Left cardiac atrium (tissue), 4 donors: ENCODE measurements at regions not wholly inside any gene's neighbourhood (a gene's known extent, or its start where the extent isn't known, plus 50 kb on each side); places are given as distances from the start of the nearest gene placed in this dataset.
"Not testable (repeated sequence)": the region's sequence is repeated elsewhere in the genome, so short reads cannot be mapped to it uniquely, and the experiment has no call there.

ENCODE experiments used
- ATAC-seq, 2 donors: fragments of 200-7000 bp; cut with Tn5 transposase; one replicate each; pipeline ENCODE4 v1.9.1; 2020; ENCODE audit warnings: mild to moderate bottlenecking in 2 of 2, moderate library complexity in 2 of 2
- DNase-seq: peaks from one replicate; pipeline ENCODE4 v3.0.0-alpha.2; 2020
- intact Hi-C, 2 donors: fragments of 100-400 bp; cut with DNase I; formaldehyde crosslinking; loops; one replicate each; pipeline versions ENCODE4 v1.14.1 to v1.15.1; 2022 to 2023
- donor health status: DM: no; HTN: yes; CAD: no.
- donor health status: DM: no; HTN: yes; CAD: no; lungs with severe emphysema.
- donor health status: DM: yes; HTN: yes; CAD: no.
- donor health status: Dilated cardiomyopathy.

GRCh38 chr21:9361615-9362014 lies 1159.8 kb upstream of the TPTE start:
- DNase-seq = peak; percentile 0
- ATAC-seq, intact Hi-C loops: not testable (repeated sequence)

- intact Hi-C loops, ATAC-seq: not testable (repeated sequence)
- DNase-seq = peak; percentile 12
Observed at GRCh38 chr21:9362309-9362708, 1159.1 kb upstream of the TPTE start.

GRCh38 chr21:9365815-9366214 lies 1155.6 kb upstream of the TPTE start:
- intact Hi-C loops, ATAC-seq: not testable (repeated sequence)
- DNase-seq = peak; percentile 17

- intact Hi-C loops, DNase-seq, ATAC-seq: not testable (repeated sequence)
Observed at GRCh38 chr21:9366578-9366977, 1154.8 kb upstream of the TPTE start.
